ENCODE measurements at regions not wholly inside any gene's neighbourhood (a gene's known extent, or its start where the extent isn't known, plus 50 kb on each side); places are given as distances from the start of the nearest gene placed in this dataset.
"Not testable (repeated sequence)": the region's sequence is repeated elsewhere in the genome, so short reads cannot be mapped to it uniquely, and the experiment has no call there.

- TF ChIP-seq CTCF (IDR thresholded peaks at IDR 0.05), result no peak
- Histone ChIP-seq H3K27me3 (ENCODE audit: insufficient read depth in 3 of 3, low read length in 2 of 3) (peaks cover 0 to 2% (median 0%) of the 10 kb centered on the region in 3 donors), H3K9me3 (peaks cover 6% of the 10 kb centered on the region), H3K4me3 (no peak overlapping the region), H3K27ac (no peak overlapping the region), H3K36me3 (ENCODE audit: insufficient read depth in 1 of 2, low read depth in 1 of 2) (no peaks in the 10 kb centered on the region), H3K4me1 (no peaks in the 10 kb centered on the region)
- intact Hi-C loops (cut with DNase I), result no loop called here
- no peak for DNase-seq
- no peak for ATAC-seq
- WGBS, 3 donors, result 57 to 73% (median 61%) methylated on average over 1 of the region's 1 CpG
These were observed 729.4 kb downstream of the TENT5A start for GRCh38 chr6:81023007-81023582.

GRCh38 chr6:81017586-81017985 is 734.9 kb downstream of the TENT5A start:
- WGBS, 3 donors, result 83 to 90% (median 86%) methylated on average over 6 of the region's 6 CpGs
- H3K27me3 ChIP-seq (ENCODE audit: insufficient read depth in 3 of 3, low read length in 2 of 3); H3K36me3 ChIP-seq (ENCODE audit: insufficient read depth in 1 of 2, low read depth in 1 of 2); H3K4me3 ChIP-seq; ATAC-seq; intact Hi-C loops (cut with DNase I); H3K4me1 ChIP-seq; H3K9me3 ChIP-seq; DNase-seq; H3K27ac ChIP-seq: not testable (repeated sequence)

- no peak for ATAC-seq
- intact Hi-C loops (cut with DNase I), result no loop called here
- H3K4me1 ChIP-seq, result no peaks in the 10 kb centered on the region
- DNase-seq, result no peak
- H3K36me3 ChIP-seq (ENCODE audit: insufficient read depth in 1 of 2, low read depth in 1 of 2), result no peaks in the 10 kb centered on the region
- H3K27ac ChIP-seq, result no peak overlapping the region
- H3K4me3 ChIP-seq, result no peak overlapping the region
- no peaks in the 10 kb centered on the region for H3K9me3 ChIP-seq
- no peaks in the 10 kb centered on the region for H3K27me3 ChIP-seq (ENCODE audit: insufficient read depth in 3 of 3, low read length in 2 of 3)
- no peak for TF ChIP-seq CTCF (IDR thresholded peaks at IDR 0.05)
These were observed 748.6 kb downstream of the TENT5A start for GRCh38 chr6:81003894-81004293.

GRCh38 chr6:81003156-81003555 is 749.3 kb downstream of the TENT5A start:
- H3K4me1 ChIP-seq, result no peaks in the 10 kb centered on the region
- no peak overlapping the region for H3K27ac ChIP-seq
- no peak overlapping the region for H3K4me3 ChIP-seq
- H3K27me3 ChIP-seq (ENCODE audit: insufficient read depth in 3 of 3, low read length in 2 of 3), result no peaks in the 10 kb centered on the region
- H3K36me3 ChIP-seq (ENCODE audit: insufficient read depth in 1 of 2, low read depth in 1 of 2), result no peaks in the 10 kb centered on the region
- WGBS, 3 donors, result 31 to 54% (median 53%) methylated on average over 2 of the region's 2 CpGs
- no peak for TF ChIP-seq CTCF (IDR thresholded peaks at IDR 0.05)
- intact Hi-C loops (cut with DNase I), result no loop called here
- no peak for ATAC-seq
- no peak for DNase-seq
- H3K9me3 ChIP-seq, result no peaks in the 10 kb centered on the region

GRCh38 chr6:81002126-81002525 is 750.4 kb downstream of the TENT5A start:
- no peaks in the 10 kb centered on the region for H3K4me1 ChIP-seq
- TF ChIP-seq CTCF (IDR thresholded peaks at IDR 0.05), result no peak
- H3K36me3 ChIP-seq (ENCODE audit: insufficient read depth in 1 of 2, low read depth in 1 of 2), result no peaks in the 10 kb centered on the region
- 23 to 28% (median 27%) methylated on average over 1 of the region's 1 CpG for WGBS, 3 donors
- H3K27ac ChIP-seq, result no peak overlapping the region
- no peaks in the 10 kb centered on the region for H3K9me3 ChIP-seq
- intact Hi-C loops (cut with DNase I), result no loop called here
- H3K27me3 ChIP-seq (ENCODE audit: insufficient read depth in 3 of 3, low read length in 2 of 3), result no peaks in the 10 kb centered on the region
- DNase-seq (no peak), ATAC-seq (no peak)
- H3K4me3 ChIP-seq, result no peak overlapping the region

All from psoas muscle (tissue), 7 donors.